GM12878 (cell line): ENCODE measurements at regions not wholly inside any gene's neighbourhood (a gene's known extent, or its start where the extent isn't known, plus 50 kb on each side); places are given as distances from the start of the nearest gene placed in this dataset.

Source experiments
- ATAC-seq: fragments of 200-7000 bp; cut with Tn5 transposase; 3 replicates; pipeline ENCODE4 v1.9.1; 2020; ENCODE audit warnings: mild to moderate bottlenecking, moderate library complexity
- BruUV-seq: library from RNA; stranded (reverse); fragments of 400-500 nt; replicated peaks from 2 replicates; lab custom pipeline; 2021; lab: Mats Ljungman, UMichigan
- CTCF ChIA-PET: fragments of 300-600 bp; sonication (Branson Sonifier 250); formaldehyde crosslinking; extraction: SDS; loops from one replicate; lab custom pipeline; 2021; ENCODE audit warnings: inconsistent platforms; lab: Yijun Ruan, JAX
- POLR2A ChIA-PET: fragments of 350-600 bp; formaldehyde crosslinking; extraction: SDS; loops from one replicate; lab custom pipeline; 2021; ENCODE audit warnings: inconsistent platforms; lab: Charles Lee
- RAD21 ChIA-PET: fragments of 300-600 bp; sonication (Branson Sonifier 250); formaldehyde crosslinking; loops from one replicate; lab custom pipeline; 2023; ENCODE audit warnings: antibody characterized with exemption; ENCODE audit not compliant: unreplicated experiment; lab: Charles Lee
- SMC1A ChIA-PET: fragments of 300-600 bp; sonication (Branson Sonifier 250); formaldehyde crosslinking; loops from one replicate; lab custom pipeline; 2023; ENCODE audit not compliant: unreplicated experiment, uncharacterized antibody; lab: Charles Lee
- DNase-seq: peaks from one replicate; pipeline ENCODE4 v3.0.0-alpha.2; 2011; ENCODE audit warnings: low read depth, low spot score
- FAIRE-seq: peaks from 3 replicates; lab custom pipeline; 2011; peaks lifted over from hg19 to GRCh38; lab: Jason Lieb, UNC
- H2AFZ ChIP-seq: 2 replicates; pipeline ENCODE4 v1.6.0; 2011; ENCODE audit warnings: low read depth, low read length, control low read depth; ENCODE audit not compliant: control insufficient read depth
- H3K27ac ChIP-seq: 2 replicates; pipeline ENCODE4 v1.5.1; 2011; ENCODE audit warnings: control low read depth; ENCODE audit not compliant: control insufficient read depth, insufficient read depth
- H3K27me3 ChIP-seq, 2 experiments: replicated peaks in 1 of 2; 2 replicates each; pipeline versions ENCODE4 v1.6.0 to v1.6.1; 2011; ENCODE audit warnings: low read length in 1 of 2; ENCODE audit not compliant: control insufficient read depth in 2 of 2, insufficient read depth in 2 of 2
- H3K36me3 ChIP-seq, 2 experiments: 2 replicates each; pipeline ENCODE4 v1.5.1; 2011; ENCODE audit warnings: low read length in 1 of 2; ENCODE audit not compliant: control insufficient read depth in 2 of 2, insufficient read depth in 2 of 2
- H3K4me1 ChIP-seq: 2 replicates; pipeline ENCODE4 v1.6.1; 2011; ENCODE audit warnings: mild to moderate bottlenecking, low read length, moderate library complexity, mixed read lengths; ENCODE audit not compliant: control insufficient read depth, insufficient read depth
- H3K4me2 ChIP-seq: 2 replicates; pipeline ENCODE4 v1.6.0; 2011; ENCODE audit warnings: control low read depth; ENCODE audit not compliant: control insufficient read depth, insufficient read depth
- H3K4me3 ChIP-seq: fragments of 200-600 bp; sonication (generic); 2 replicates; pipeline ENCODE4 v1.5.1; 2016
- H3K79me2 ChIP-seq: 2 replicates; pipeline ENCODE4 v1.6.0; 2011; ENCODE audit warnings: low read length; ENCODE audit not compliant: control insufficient read depth, insufficient read depth
- H3K9ac ChIP-seq: 2 replicates; pipeline ENCODE4 v1.8.0; 2011; ENCODE audit warnings: low read length, control low read depth, mixed read lengths; ENCODE audit not compliant: control insufficient read depth, insufficient read depth
- H3K9me3 ChIP-seq: replicated peaks from 3 replicates; pipeline ENCODE4 v1.5.1; 2011; ENCODE audit warnings: mild to moderate bottlenecking, low read length; ENCODE audit not compliant: control insufficient read depth, insufficient read depth
- H4K20me1 ChIP-seq: 2 replicates; pipeline ENCODE4 v1.6.0; 2011; ENCODE audit not compliant: control insufficient read depth, insufficient read depth
- BCL3 ChIP-seq: IDR thresholded peaks from 2 replicates; pipeline ENCODE4 v1.6.1; 2011; ENCODE audit warnings: borderline replicate concordance, low read depth, mild to moderate bottlenecking, moderate library complexity, low read length; ENCODE audit not compliant: insufficient read depth, poor library complexity, severe bottlenecking
- CEBPB ChIP-seq, 2 experiments: fragments of 150-350 bp in 1 of 2; IDR thresholded peaks; 2 replicates each; pipeline ENCODE4 v1.6.1; 2012 to 2014; ENCODE audit warnings: low read depth in 2 of 2, low read length in 2 of 2, borderline replicate concordance in 1 of 2, inconsistent platforms in 1 of 2
- CREB1 ChIP-seq: IDR thresholded peaks from 2 replicates; pipeline ENCODE4 v1.6.1; 2012; ENCODE audit warnings: low read depth, mild to moderate bottlenecking, inconsistent platforms
- CREM ChIP-seq: IDR thresholded peaks from 2 replicates; pipeline ENCODE4 v1.6.1; 2014; ENCODE audit warnings: antibody characterized with exemption, low read depth
- CUX1 ChIP-seq: IDR thresholded peaks from 2 replicates; pipeline ENCODE4 v1.6.1; 2012; ENCODE audit warnings: improper control_type of control experiment, low read depth, low read length; ENCODE audit not compliant: insufficient replicate concordance
- FOXK2 ChIP-seq: fragments of 450-650 bp; IDR thresholded peaks from 2 replicates; pipeline ENCODE4 v1.6.1; 2017; ENCODE audit warnings: mild to moderate bottlenecking, moderate library complexity
- NR2C1 ChIP-seq: fragments of 450-650 bp; IDR thresholded peaks from 2 replicates; pipeline ENCODE4 v1.6.1; 2017; ENCODE audit warnings: antibody characterized with exemption, mild to moderate bottlenecking, moderate library complexity
- PAX8 ChIP-seq: fragments of 450-650 bp; IDR thresholded peaks from 2 replicates; pipeline ENCODE4 v1.6.1; 2017; ENCODE audit warnings: mild to moderate bottlenecking, moderate library complexity
- PBX3 ChIP-seq: IDR thresholded peaks from 2 replicates; pipeline ENCODE4 v1.6.1; 2011; ENCODE audit warnings: mild to moderate bottlenecking, low read depth, low read length, moderate library complexity; ENCODE audit not compliant: insufficient replicate concordance
- POLR2A ChIP-seq: IDR thresholded peaks from 2 replicates; pipeline ENCODE4 v1.6.1; 2011; ENCODE audit warnings: low read depth, mild to moderate bottlenecking, low read length
- POLR2AphosphoS2 ChIP-seq: IDR thresholded peaks from 2 replicates; pipeline ENCODE4 v1.6.1; 2011; ENCODE audit warnings: low read depth, mild to moderate bottlenecking, low read length, improper control_type of control experiment, moderate library complexity
- SMAD1 ChIP-seq: fragments of 450-650 bp; IDR thresholded peaks from 2 replicates; pipeline ENCODE4 v1.6.1; 2018; ENCODE audit warnings: mild to moderate bottlenecking, low read depth; ENCODE audit not compliant: partially characterized antibody
- TBL1XR1 ChIP-seq: IDR thresholded peaks from 2 replicates; pipeline ENCODE4 v1.6.1; 2012; ENCODE audit warnings: low read depth, low read length, improper control_type of control experiment
- ZBED1 ChIP-seq: IDR thresholded peaks from 2 replicates; pipeline ENCODE4 v1.6.1; 2016; ENCODE audit warnings: borderline replicate concordance
- WGBS: methylation state at CpG from one replicate; pipeline ENCODE4 v1.1.6; 2016; ENCODE audit warnings: low lambda C conversion rate; ENCODE audit not compliant: insufficient replicate concordance, insufficient coverage; ENCODE audit errors: missing lambda C conversion rate; 5-methylcytosine and 5-hydroxymethylcytosine counted together
- in situ Hi-C: fragments of 300-500 bp; cut with MboI; formaldehyde crosslinking; loops from 9 replicates; pipeline ENCODE4 v1.14.3; 2018; ENCODE audit warnings: mixed read lengths
- intact Hi-C: fragments of 100-400 bp; cut with micrococcal nuclease; formaldehyde crosslinking; loops from one replicate; pipeline ENCODE4 v1.14.2; 2022; ENCODE audit not compliant: unreplicated experiment
- TF ChIP-seq, protein P1 (sequence below): fragments of 450-650 bp; IDR thresholded peaks from 2 replicates; pipeline ENCODE4 v1.6.1; 2016; ENCODE audit warnings: mild to moderate bottlenecking

DNA sequence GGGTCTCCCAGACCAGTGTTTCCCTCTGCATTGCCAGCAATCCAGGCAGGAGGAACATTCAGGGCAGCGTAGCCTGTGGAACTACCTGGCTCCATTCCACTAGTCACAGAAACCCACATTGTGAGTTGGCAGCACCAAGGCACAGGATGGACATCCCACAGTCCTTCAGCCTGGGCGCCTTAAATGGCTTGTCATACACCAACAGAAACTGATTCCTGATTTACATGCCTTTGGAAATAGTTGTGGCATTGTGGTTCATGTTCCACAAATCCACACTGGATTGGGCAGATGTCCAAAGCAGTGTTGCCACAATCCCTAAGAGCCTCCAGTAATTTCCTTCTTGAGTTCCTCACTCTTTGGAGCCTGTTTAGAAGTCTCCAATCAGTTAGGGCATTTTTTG, 225.6 kb downstream of the BLID start:
- Histone ChIP-seq H3K4me3 (no peak overlapping the region), H2AFZ (no peak overlapping the region), H3K9me3 (no peaks in the 10 kb centered on the region), H3K79me2 (no peaks in the 10 kb centered on the region), H3K27ac (no peak overlapping the region), H4K20me1 (no peaks in the 10 kb centered on the region), H3K4me2 (no peak overlapping the region), H3K27me3 (peaks cover 0 to 2% of the 10 kb centered on the region in 2 experiments; a peak in 2 of 4 replicates), H3K36me3 (no peaks in the 10 kb centered on the region)
- CTCF ChIA-PET = no interaction called here
- SMC1A ChIA-PET = no interaction called here
- intact Hi-C loops = no loop called here
- in situ Hi-C loops = no loop called here
- ATAC-seq (no peak), FAIRE-seq (no peak)
- TF ChIP-seq SMAD1 (no peak), TBL1XR1 (no peak), PAX8 (no peak), FOXK2 (no peak), CEBPB (IDR thresholded peaks at IDR 0.05; ENCODE audit: borderline replicate concordance in 1 of 2, low read depth in 2 of 2, low read length in 2 of 2) (no peak), BCL3 (no peak), CREB1 (no peak), POLR2A (no peak), NR2C1 (no peak), CUX1 (no peak), PBX3 (no peak), POLR2AphosphoS2 (no peak), ZBED1 (no peak), CREM (no peak)
- TF ChIP-seq, protein P1, sequence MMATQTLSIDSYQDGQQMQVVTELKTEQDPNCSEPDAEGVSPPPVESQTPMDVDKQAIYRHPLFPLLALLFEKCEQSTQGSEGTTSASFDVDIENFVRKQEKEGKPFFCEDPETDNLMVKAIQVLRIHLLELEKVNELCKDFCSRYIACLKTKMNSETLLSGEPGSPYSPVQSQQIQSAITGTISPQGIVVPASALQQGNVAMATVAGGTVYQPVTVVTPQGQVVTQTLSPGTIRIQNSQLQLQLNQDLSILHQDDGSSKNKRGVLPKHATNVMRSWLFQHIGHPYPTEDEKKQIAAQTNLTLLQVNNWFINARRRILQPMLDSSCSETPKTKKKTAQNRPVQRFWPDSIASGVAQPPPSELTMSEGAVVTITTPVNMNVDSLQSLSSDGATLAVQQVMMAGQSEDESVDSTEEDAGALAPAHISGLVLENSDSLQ = no peak
- TF ChIP-seq, all 136 proteins: peak for 0
- no TSS peak for BruUV-seq
- ChIA-PET POLR2A (no interaction called here), RAD21 (no interaction called here)
- Histone ChIP-seq H3K9ac (no peak overlapping the region), H3K4me1 (no peaks in the 10 kb centered on the region)
- no peak for DNase-seq
- WGBS = 18% methylated on average over 2 of the region's 2 CpGs
